Gastrocnemius medialis (tissue), 4 donors: ENCODE measurements at regions not wholly inside any gene's neighbourhood (a gene's known extent, or its start where the extent isn't known, plus 50 kb on each side); places are given as distances from the start of the nearest gene placed in this dataset.

Experiments
- ATAC-seq, 2 donors: fragments of 150-250 bp; one replicate each; pipeline ENCODE4 v1.9.1; 2016
- DNase-seq, 2 donors: peaks; one replicate each; pipeline ENCODE4 v3.0.0-alpha.2; 2019
- H3K27ac ChIP-seq, 4 donors: fragments of 200-600 bp; sonication (generic); 1 replicate in 1 of 4; 2 replicates in 3 of 4; pipeline ENCODE4 v1.5.1; 2016 to 2018; ENCODE audit warnings: mild to moderate bottlenecking in 2 of 4, moderate library complexity in 1 of 4
- H3K27me3 ChIP-seq, 3 donors: fragments of 200-600 bp; sonication (generic) in 2 of 3; 1 replicate in 1 of 3; 2 replicates in 2 of 3; pipeline versions ENCODE4 v1.5.1 to v1.6.0; 2016 to 2019; ENCODE audit warnings: mild to moderate bottlenecking in 1 of 3, moderate library complexity in 1 of 3
- H3K36me3 ChIP-seq, 2 donors: fragments of 200-600 bp; sonication (generic) in 1 of 2; one replicate each; pipeline ENCODE4 v1.5.1; 2017 to 2018
- H3K4me1 ChIP-seq, 2 donors: fragments of 200-600 bp; sonication (generic) in 1 of 2; one replicate each; pipeline ENCODE4 v1.5.1; 2016 to 2017; ENCODE audit warnings: mild to moderate bottlenecking in 2 of 2
- H3K4me3 ChIP-seq, 4 donors: fragments of 200-600 bp; sonication (generic) in 3 of 4; 1 replicate in 1 of 4; 2 replicates in 3 of 4; pipeline ENCODE4 v1.5.1; 2016 to 2019; ENCODE audit warnings: mild to moderate bottlenecking in 2 of 4
- H3K9me3 ChIP-seq, 3 donors: fragments of 200-600 bp; sonication (generic) in 2 of 3; 1 replicate in 1 of 3; 2 replicates in 2 of 3; pipeline ENCODE4 v1.5.1; 2016 to 2019
- CTCF ChIP-seq, 5 experiments: fragments of 450-650 bp in 3 of 5; fragments of 200-600 bp in 2 of 5; sonication (generic) in 2 of 5; IDR thresholded peaks in 4 of 5; conservative IDR thresholded peaks in 1 of 5; 1 replicate in 4 of 5; 2 replicates in 1 of 5; pipeline ENCODE4 v1.5.1; 2016 to 2019; ENCODE audit warnings: antibody characterized with exemption in 5 of 5, mild to moderate bottlenecking in 3 of 5, moderate library complexity in 3 of 5
- POLR2A ChIP-seq, 2 donors: fragments of 450-650 bp; IDR thresholded peaks; one replicate each; pipeline ENCODE4 v1.6.1; 2017; ENCODE audit warnings: antibody characterized with exemption in 2 of 2, mild to moderate bottlenecking in 2 of 2, moderate library complexity in 2 of 2
- in situ Hi-C, 4 donors: fragments of 200-750 bp; cut with MboI; loops; one replicate each; pipeline versions ENCODE4 v1.15.0 to v1.8.0; 2017; ENCODE audit warnings: low sequenced_read_pairs in 4 of 4
- intact Hi-C: fragments of 100-400 bp; cut with DNase I; formaldehyde crosslinking; loops from one replicate; pipeline ENCODE4 v1.15.1; 2023; ENCODE audit warnings: low total_unique reads

GRCh38 chr7:81007051-81007450 is 88.2 kb upstream of the SEMA3C start:
- Histone ChIP-seq H3K36me3 (no peaks in the 10 kb centered on the region), H3K27me3 (no peaks in the 10 kb centered on the region), H3K4me1 (peaks cover 0 to 13% of the 10 kb centered on the region in 2 donors), H3K9me3 (peaks cover 0 to 6% (median 0%) of the 10 kb centered on the region in 3 donors), H3K4me3 (no peak overlapping the region), H3K27ac (no peak overlapping the region)
- DNase-seq (no peak), ATAC-seq (no peak)
- intact Hi-C loops (no loop called here), in situ Hi-C loops (no loop called here)
- TF ChIP-seq POLR2A (IDR thresholded peaks at IDR 0.05) (no peak), CTCF (IDR thresholded peaks at IDR 0.05 in 4 of 5, conservative IDR thresholded peaks at IDR 0.05 in 1 of 5) (no peak)

GRCh38 chr7:81005254-81005653 is 86.4 kb upstream of the SEMA3C start:
- no peak for TF ChIP-seq POLR2A (IDR thresholded peaks at IDR 0.05)
- no peak for TF ChIP-seq CTCF (IDR thresholded peaks at IDR 0.05 in 4 of 5, conservative IDR thresholded peaks at IDR 0.05 in 1 of 5)
- Histone ChIP-seq H3K4me1 (peaks cover 0 to 13% of the 10 kb centered on the region in 2 donors), H3K4me3 (no peak overlapping the region), H3K27ac (no peak overlapping the region), H3K36me3 (no peaks in the 10 kb centered on the region), H3K9me3 (no peaks in the 10 kb centered on the region), H3K27me3 (no peaks in the 10 kb centered on the region)
- intact Hi-C loops (no loop called here), in situ Hi-C loops (no loop called here)
- ATAC-seq (no peak), DNase-seq (no peak)

GRCh38 chr7:81004098-81004497 is 85.2 kb upstream of the SEMA3C start:
- DNase-seq, result no peak
- no peak for ATAC-seq
- peaks cover 0 to 13% of the 10 kb centered on the region in 2 donors for H3K4me1 ChIP-seq
- no peaks in the 10 kb centered on the region for H3K27me3 ChIP-seq
- H3K27ac ChIP-seq, result no peak overlapping the region
- no peak overlapping the region for H3K4me3 ChIP-seq
- H3K9me3 ChIP-seq, result no peaks in the 10 kb centered on the region
- TF ChIP-seq POLR2A (IDR thresholded peaks at IDR 0.05), result no peak
- no peak for TF ChIP-seq CTCF (IDR thresholded peaks at IDR 0.05 in 4 of 5, conservative IDR thresholded peaks at IDR 0.05 in 1 of 5)
- intact Hi-C loops (no loop called here), in situ Hi-C loops (no loop called here)
- H3K36me3 ChIP-seq, result no peaks in the 10 kb centered on the region

- in situ Hi-C loops, result no loop called here
Observed at GRCh38 chr7:81003326-81003725, 84.5 kb upstream of the SEMA3C start.

More at GRCh38 chr7:81003326-81003725, 84.5 kb upstream of the SEMA3C start:
- Histone ChIP-seq H3K27me3 (no peaks in the 10 kb centered on the region), H3K9me3 (no peaks in the 10 kb centered on the region), H3K4me1 (peaks cover 0 to 13% of the 10 kb centered on the region in 2 donors), H3K4me3 (no peak overlapping the region), H3K27ac (no peak overlapping the region), H3K36me3 (no peaks in the 10 kb centered on the region)
- intact Hi-C loops, result no loop called here
- TF ChIP-seq POLR2A (IDR thresholded peaks at IDR 0.05), result no peak
- TF ChIP-seq CTCF (IDR thresholded peaks at IDR 0.05 in 4 of 5, conservative IDR thresholded peaks at IDR 0.05 in 1 of 5), result no peak
- DNase-seq, result no peak
- ATAC-seq, result no peak
